Thyroid gland (tissue), 4 donors: ENCODE measurements at regions not wholly inside any gene's neighbourhood (a gene's known extent, or its start where the extent isn't known, plus 50 kb on each side); places are given as distances from the start of the nearest gene placed in this dataset.
"Not testable (repeated sequence)": the region's sequence is repeated elsewhere in the genome, so short reads cannot be mapped to it uniquely, and the experiment has no call there.

Experiments used
- DNase-seq, 2 donors: peaks; one replicate each; pipeline ENCODE4 v3.0.0-alpha.2; 2019
- H3K27ac ChIP-seq, 3 donors: fragments of 200-600 bp; sonication (generic); 1 replicate in 2 of 3; 2 replicates in 1 of 3; pipeline ENCODE4 v1.5.1; 2016 to 2019; ENCODE audit warnings: mild to moderate bottlenecking in 1 of 3, moderate library complexity in 1 of 3
- H3K27me3 ChIP-seq: fragments of 200-600 bp; sonication (generic); one replicate; pipeline ENCODE4 v1.5.1; 2019
- H3K36me3 ChIP-seq, 2 donors: fragments of 200-600 bp; sonication (generic); one replicate each; pipeline ENCODE4 v1.5.1; 2016 to 2019
- H3K4me1 ChIP-seq, 2 donors: fragments of 200-600 bp; sonication (generic); one replicate each; pipeline ENCODE4 v1.5.1; 2017 to 2019
- H3K4me3 ChIP-seq, 3 donors: fragments of 200-600 bp; sonication (generic); replicated peaks in 1 of 3; 1 replicate in 2 of 3; 2 replicates in 1 of 3; pipeline ENCODE4 v1.5.1; 2016; ENCODE audit warnings: mild to moderate bottlenecking in 1 of 3
- H3K9me3 ChIP-seq: fragments of 200-600 bp; sonication (generic); one replicate; pipeline ENCODE4 v1.5.1; 2017
- POLR2A ChIP-seq, 2 donors: fragments of 450-650 bp; IDR thresholded peaks; one replicate each; pipeline ENCODE4 v1.6.1; 2017; ENCODE audit warnings: antibody characterized with exemption in 2 of 2, mild to moderate bottlenecking in 2 of 2, moderate library complexity in 1 of 2
- WGBS, 2 donors: methylation state at CpG; one replicate each; pipeline ENCODE4 v1.1.5; 2017; 5-methylcytosine and 5-hydroxymethylcytosine counted together
- intact Hi-C: fragments of 100-400 bp; cut with DNase I; formaldehyde crosslinking; loops from one replicate; pipeline ENCODE4 v1.15.1; 2023

GRCh38 chr2:89537862-89538261, 846.4 kb downstream of the RPIA start:
- H3K27me3 ChIP-seq, H3K9me3 ChIP-seq, DNase-seq, H3K36me3 ChIP-seq, H3K4me3 ChIP-seq, H3K4me1 ChIP-seq, H3K27ac ChIP-seq, intact Hi-C loops: not testable (repeated sequence)
- WGBS, 2 donors, result no CpG with 5 or more reads among the region's 14 CpGs

GRCh38 chr2:89544110-89544509, 852.6 kb downstream of the RPIA start:
- intact Hi-C loops, H3K9me3 ChIP-seq, H3K4me1 ChIP-seq, DNase-seq, H3K27me3 ChIP-seq, H3K27ac ChIP-seq, H3K4me3 ChIP-seq, H3K36me3 ChIP-seq: not testable (repeated sequence)
- WGBS, 2 donors, result 84 to 86% methylated on average over 6 of the region's 8 CpGs

- H3K27me3 ChIP-seq, H3K4me1 ChIP-seq, H3K4me3 ChIP-seq, H3K27ac ChIP-seq, intact Hi-C loops, H3K9me3 ChIP-seq, DNase-seq, H3K36me3 ChIP-seq: not testable (repeated sequence)
- WGBS, 2 donors, result no CpG with 5 or more reads among the region's 8 CpGs
Measured at GRCh38 chr2:89579154-89579553, 887.7 kb downstream of the RPIA start.

- H3K4me3 ChIP-seq, H3K4me1 ChIP-seq, DNase-seq, intact Hi-C loops, H3K36me3 ChIP-seq, H3K9me3 ChIP-seq, H3K27ac ChIP-seq, H3K27me3 ChIP-seq: not testable (repeated sequence)
- WGBS, 2 donors, result no CpG with 5 or more reads among the region's 17 CpGs
Measured at GRCh38 chr2:89582816-89583215, 891.3 kb downstream of the RPIA start.

- H3K36me3 ChIP-seq, H3K4me3 ChIP-seq, DNase-seq, H3K27me3 ChIP-seq, H3K9me3 ChIP-seq, H3K27ac ChIP-seq, intact Hi-C loops, H3K4me1 ChIP-seq: not testable (repeated sequence)
- WGBS, 2 donors, result no CpG with 5 or more reads among the region's 14 CpGs
Measured at GRCh38 chr2:89584046-89584445, 892.6 kb downstream of the RPIA start.

- H3K9me3 ChIP-seq, H3K4me3 ChIP-seq, intact Hi-C loops, DNase-seq, H3K4me1 ChIP-seq, H3K27me3 ChIP-seq, H3K36me3 ChIP-seq, H3K27ac ChIP-seq: not testable (repeated sequence)
- no CpG with 5 or more reads among the region's 21 CpGs for WGBS, 2 donors
Measured at GRCh38 chr2:89584868-89585557, 893.5 kb downstream of the RPIA start.

GRCh38 chr2:89585558-89585920, 894.1 kb downstream of the RPIA start:
- H3K27me3 ChIP-seq, intact Hi-C loops: not testable (repeated sequence)
- 6% methylated on average over 9 of the region's 34 CpGs; no CpG with 5 or more reads in 1 of the 2 donors for WGBS, 2 donors

GRCh38 chr2:89599843-89600242, 908.4 kb downstream of the RPIA start:
- intact Hi-C loops, H3K36me3 ChIP-seq, DNase-seq, H3K4me1 ChIP-seq, H3K9me3 ChIP-seq, H3K27me3 ChIP-seq, H3K27ac ChIP-seq, H3K4me3 ChIP-seq: not testable (repeated sequence)
- 69 to 74% methylated on average over 3 of the region's 4 CpGs for WGBS, 2 donors

More at GRCh38 chr2:89585558-89585920, 894.1 kb downstream of the RPIA start:
- not testable (repeated sequence) for H3K4me1 ChIP-seq, H3K27ac ChIP-seq, H3K9me3 ChIP-seq, H3K36me3 ChIP-seq, H3K4me3 ChIP-seq
- peak in 1 of 2 donors; percentile 85 for TF ChIP-seq POLR2A (IDR thresholded peaks at IDR 0.05)
- DNase-seq, result peak; percentile 64 to 78

GRCh38 chr2:89606514-89606913, 915.0 kb downstream of the RPIA start:
- WGBS, 2 donors, result 57 to 86% methylated on average over 1 of the region's 2 CpGs

GRCh38 chr2:89610207-89610926, 918.9 kb downstream of the RPIA start:
- H3K27ac ChIP-seq, H3K27me3 ChIP-seq, H3K9me3 ChIP-seq, intact Hi-C loops, H3K4me3 ChIP-seq, DNase-seq, H3K4me1 ChIP-seq, H3K36me3 ChIP-seq: not testable (repeated sequence)
- WGBS, 2 donors, result 92 to 94% methylated on average over 32 to 33 of the region's 33 CpGs

More at GRCh38 chr2:89606514-89606913, 915.0 kb downstream of the RPIA start:
- DNase-seq, H3K27me3 ChIP-seq, H3K27ac ChIP-seq, intact Hi-C loops, H3K36me3 ChIP-seq, H3K4me3 ChIP-seq, H3K9me3 ChIP-seq, H3K4me1 ChIP-seq: not testable (repeated sequence)

- intact Hi-C loops, H3K36me3 ChIP-seq, H3K27ac ChIP-seq, H3K9me3 ChIP-seq, DNase-seq, H3K4me3 ChIP-seq, H3K4me1 ChIP-seq, H3K27me3 ChIP-seq: not testable (repeated sequence)
- WGBS, 2 donors, result 74 to 86% methylated on average over 28 to 35 of the region's 37 CpGs
Measured at GRCh38 chr2:89610927-89611515, 919.5 kb downstream of the RPIA start.

- intact Hi-C loops, H3K4me3 ChIP-seq, H3K36me3 ChIP-seq, H3K27me3 ChIP-seq, DNase-seq, H3K4me1 ChIP-seq, H3K9me3 ChIP-seq, H3K27ac ChIP-seq: not testable (repeated sequence)
- WGBS, 2 donors, result 7 to 20% methylated on average over 3 to 10 of the region's 42 CpGs
Measured at GRCh38 chr2:89611710-89612109, 920.2 kb downstream of the RPIA start.

- intact Hi-C loops, H3K4me3 ChIP-seq, H3K27me3 ChIP-seq, H3K9me3 ChIP-seq, DNase-seq, H3K27ac ChIP-seq, H3K36me3 ChIP-seq, H3K4me1 ChIP-seq: not testable (repeated sequence)
- 18 to 62% methylated on average over 3 to 4 of the region's 20 CpGs for WGBS, 2 donors
Measured at GRCh38 chr2:89649268-89649667, 957.8 kb downstream of the RPIA start.
